CD4-positive, alpha-beta T cell treated with Interleukin-10 for 1 hour (primary cell): ENCODE measurements at regions not wholly inside any gene's neighbourhood (a gene's known extent, or its start where the extent isn't known, plus 50 kb on each side); places are given as distances from the start of the nearest gene placed in this dataset.
"Not testable (repeated sequence)": the region's sequence is repeated elsewhere in the genome, so short reads cannot be mapped to it uniquely, and the experiment has no call there.

Source experiments
- DNase-seq: peaks from one replicate; pipeline ENCODE4 v3.0.0-alpha.2; 2020

GRCh38 chr9:1505489-1505888, 455.3 kb downstream of the DMRT2 start:
- DNase-seq = no peak

GRCh38 chr9:1510712-1511111, 460.6 kb downstream of the DMRT2 start:
- DNase-seq = no peak

GRCh38 chr9:1513105-1513504, 462.9 kb downstream of the DMRT2 start:
- no peak for DNase-seq

GRCh38 chr9:1514250-1514649, 464.1 kb downstream of the DMRT2 start:
- DNase-seq = no peak

- DNase-seq = no peak
These were observed 464.7 kb downstream of the DMRT2 start for GRCh38 chr9:1514776-1515363.

GRCh38 chr9:1515557-1515956, 465.4 kb downstream of the DMRT2 start:
- no peak for DNase-seq

- no peak for DNase-seq
These were observed 471.4 kb downstream of the DMRT2 start for GRCh38 chr9:1521547-1521946.

- no peak for DNase-seq
These were observed 472.1 kb downstream of the DMRT2 start for GRCh38 chr9:1522219-1522767.

GRCh38 chr9:1528456-1528855, 478.3 kb downstream of the DMRT2 start:
- DNase-seq = no peak

GRCh38 chr9:1530696-1531095, 480.5 kb downstream of the DMRT2 start:
- no peak for DNase-seq

- DNase-seq = no peak
These were observed 481.3 kb downstream of the DMRT2 start for GRCh38 chr9:1531424-1531823.

GRCh38 chr9:1532171-1532570, 482.0 kb downstream of the DMRT2 start:
- no peak for DNase-seq

GRCh38 chr9:1535051-1535450, 480.1 kb upstream of the SMARCA2 start:
- DNase-seq = no peak

GRCh38 chr9:1535599-1535998, 479.5 kb upstream of the SMARCA2 start:
- no peak for DNase-seq

GRCh38 chr9:1536522-1537170, 478.5 kb upstream of the SMARCA2 start:
- no peak for DNase-seq

- DNase-seq = no peak
These were observed 476.8 kb upstream of the SMARCA2 start for GRCh38 chr9:1538301-1538700.

GRCh38 chr9:1539216-1539615, 475.9 kb upstream of the SMARCA2 start:
- no peak for DNase-seq

- no peak for DNase-seq
These were observed 464.5 kb upstream of the SMARCA2 start for GRCh38 chr9:1550636-1551035.

- no peak for DNase-seq
These were observed 460.8 kb upstream of the SMARCA2 start for GRCh38 chr9:1554081-1555035.

- not testable (repeated sequence) for DNase-seq
These were observed 456.5 kb upstream of the SMARCA2 start for GRCh38 chr9:1558666-1559065.

- no peak for DNase-seq
These were observed 439.2 kb upstream of the SMARCA2 start for GRCh38 chr9:1575939-1576338.

- no peak for DNase-seq
These were observed 434.9 kb upstream of the SMARCA2 start for GRCh38 chr9:1580215-1580614.

- DNase-seq = no peak
These were observed 433.2 kb upstream of the SMARCA2 start for GRCh38 chr9:1581926-1582325.

- no peak for DNase-seq
These were observed 423.8 kb upstream of the SMARCA2 start for GRCh38 chr9:1591310-1591709.
